ENCODE measurements at regions not wholly inside any gene's neighbourhood (a gene's known extent, or its start where the extent isn't known, plus 50 kb on each side); places are given as distances from the start of the nearest gene placed in this dataset.

GRCh38 chr6:99014061-99014460 is 66.3 kb upstream of the FBXL4 start:
- intact Hi-C loops (cut with DNase I), result no loop called here
- 22% methylated on average over 1 of the region's 1 CpG for WGBS

GRCh38 chr6:99013661-99014060 is 65.9 kb upstream of the FBXL4 start:
- 62% methylated on average over 3 of the region's 3 CpGs for WGBS
- Histone ChIP-seq H3K4me1 (replicated peaks) (no peaks in the 10 kb centered on the region), H3K4me3 (no peak overlapping the region), H3K27ac (no peak overlapping the region), H3K27me3 (replicated peaks; ENCODE audit: insufficient read depth) (no peaks in the 10 kb centered on the region), H3K9me3 (no peaks in the 10 kb centered on the region), H3K36me3 (no peaks in the 10 kb centered on the region)
- TF ChIP-seq CTCF (IDR thresholded peaks at IDR 0.05) (no peak), POLR2A (IDR thresholded peaks at IDR 0.05) (no peak), POLR2AphosphoS5 (IDR thresholded peaks at IDR 0.05) (no peak)
- DNase-seq (ENCODE audit: low spot score), result no peak
- intact Hi-C loops (cut with DNase I), result no loop called here

More at GRCh38 chr6:99014061-99014460, 66.3 kb upstream of the FBXL4 start:
- H3K27me3 ChIP-seq (replicated peaks; ENCODE audit: insufficient read depth), result no peaks in the 10 kb centered on the region
- H3K4me1 ChIP-seq (replicated peaks), result no peaks in the 10 kb centered on the region
- H3K9me3 ChIP-seq, result no peaks in the 10 kb centered on the region
- no peak for TF ChIP-seq POLR2AphosphoS5 (IDR thresholded peaks at IDR 0.05)
- TF ChIP-seq POLR2A (IDR thresholded peaks at IDR 0.05), result no peak
- no peak for TF ChIP-seq CTCF (IDR thresholded peaks at IDR 0.05)
- no peak for DNase-seq (ENCODE audit: low spot score)
- no peaks in the 10 kb centered on the region for H3K36me3 ChIP-seq
- no peak overlapping the region for H3K4me3 ChIP-seq
- H3K27ac ChIP-seq, result no peak overlapping the region

- Histone ChIP-seq H3K36me3 (no peaks in the 10 kb centered on the region), H3K4me3 (no peak overlapping the region), H3K27ac (no peak overlapping the region), H3K4me1 (replicated peaks) (no peaks in the 10 kb centered on the region), H3K9me3 (no peaks in the 10 kb centered on the region), H3K27me3 (replicated peaks; ENCODE audit: insufficient read depth) (no peaks in the 10 kb centered on the region)
- 64% methylated on average over 2 of the region's 2 CpGs for WGBS
- TF ChIP-seq POLR2A (IDR thresholded peaks at IDR 0.05) (no peak), CTCF (IDR thresholded peaks at IDR 0.05) (no peak), POLR2AphosphoS5 (IDR thresholded peaks at IDR 0.05) (no peak)
- intact Hi-C loops (cut with DNase I), result no loop called here
- DNase-seq (ENCODE audit: low spot score), result no peak
Measured at GRCh38 chr6:99013145-99013544, 65.4 kb upstream of the FBXL4 start.

- H3K4me3 ChIP-seq, result no peak overlapping the region
- H3K4me1 ChIP-seq (replicated peaks), result no peaks in the 10 kb centered on the region
- intact Hi-C loops (cut with DNase I), result no loop called here
- TF ChIP-seq POLR2AphosphoS5 (IDR thresholded peaks at IDR 0.05), result no peak
- H3K27ac ChIP-seq, result no peak overlapping the region
- no peaks in the 10 kb centered on the region for H3K36me3 ChIP-seq
- no peak for DNase-seq (ENCODE audit: low spot score)
- no peaks in the 10 kb centered on the region for H3K9me3 ChIP-seq
- H3K27me3 ChIP-seq (replicated peaks; ENCODE audit: insufficient read depth), result no peaks in the 10 kb centered on the region
Measured at GRCh38 chr6:99011151-99011550, 63.4 kb upstream of the FBXL4 start.

- Histone ChIP-seq H3K9me3 (no peaks in the 10 kb centered on the region), H3K36me3 (no peaks in the 10 kb centered on the region), H3K4me1 (replicated peaks) (no peaks in the 10 kb centered on the region), H3K27me3 (replicated peaks; ENCODE audit: insufficient read depth) (no peaks in the 10 kb centered on the region), H3K27ac (no peak overlapping the region), H3K4me3 (no peak overlapping the region)
- intact Hi-C loops (cut with DNase I), result no loop called here
- TF ChIP-seq CTCF (IDR thresholded peaks at IDR 0.05), result no peak
- no peak for TF ChIP-seq POLR2AphosphoS5 (IDR thresholded peaks at IDR 0.05)
- TF ChIP-seq POLR2A (IDR thresholded peaks at IDR 0.05), result no peak
- WGBS, result 18% methylated on average over 1 of the region's 1 CpG
- no peak for DNase-seq (ENCODE audit: low spot score)
Measured at GRCh38 chr6:99002831-99003230, 55.1 kb upstream of the FBXL4 start.
